ENCODE measurements at regions not wholly inside any gene's neighbourhood (a gene's known extent, or its start where the extent isn't known, plus 50 kb on each side); places are given as distances from the start of the nearest gene placed in this dataset.

GRCh38 chr13:107824635-107825034 is 390.7 kb downstream of the LIG4 start:
- Histone ChIP-seq H3K4me1 (ENCODE audit: control insufficient read depth in 5 of 5, insufficient read depth in 5 of 5, low read length in 5 of 5) (peaks cover 0 to 5% (median 0%) of the 10 kb centered on the region in 5 donors), H3K36me3 (ENCODE audit: control insufficient read depth in 4 of 4, insufficient read depth in 4 of 4, low read length in 4 of 4) (no peaks in the 10 kb centered on the region), H3K9ac (ENCODE audit: insufficient read depth in 1 of 2, low read length in 2 of 2) (no peak overlapping the region), H3K27me3 (ENCODE audit: control insufficient read depth in 3 of 3, insufficient read depth in 3 of 3, low read length in 2 of 3) (no peaks in the 10 kb centered on the region), H3K9me3 (ENCODE audit: control insufficient read depth in 4 of 4, insufficient read depth in 3 of 4, low read length in 3 of 4) (no peaks in the 10 kb centered on the region), H3K27ac (ENCODE audit: low read depth in 1 of 2, low read length in 1 of 2) (no peak overlapping the region), H3K4me3 (no peak overlapping the region)
- TF ChIP-seq CTCF (IDR thresholded peaks at IDR 0.05; ENCODE audit: control extremely low read depth, extremely low read depth), result no peak
- WGBS, 2 donors, result 73 to 83% methylated on average over 7 of the region's 7 CpGs
- DNase-seq, result no peak
- no peak for ATAC-seq (ENCODE audit: insufficient read depth, low FRiP score)

GRCh38 chr13:107822006-107822405 is 393.3 kb downstream of the LIG4 start:
- Histone ChIP-seq H3K9ac (ENCODE audit: insufficient read depth in 1 of 2, low read length in 2 of 2) (no peak overlapping the region), H3K27ac (ENCODE audit: low read depth in 1 of 2, low read length in 1 of 2) (no peak overlapping the region), H3K4me1 (ENCODE audit: control insufficient read depth in 5 of 5, insufficient read depth in 5 of 5, low read length in 5 of 5) (peaks cover 0 to 8% (median 0%) of the 10 kb centered on the region in 5 donors), H3K9me3 (ENCODE audit: control insufficient read depth in 4 of 4, insufficient read depth in 3 of 4, low read length in 3 of 4) (no peaks in the 10 kb centered on the region), H3K27me3 (ENCODE audit: control insufficient read depth in 3 of 3, insufficient read depth in 3 of 3, low read length in 2 of 3) (no peaks in the 10 kb centered on the region), H3K36me3 (ENCODE audit: control insufficient read depth in 4 of 4, insufficient read depth in 4 of 4, low read length in 4 of 4) (no peaks in the 10 kb centered on the region), H3K4me3 (no peak overlapping the region)
- ATAC-seq (ENCODE audit: insufficient read depth, low FRiP score) (no peak), DNase-seq (no peak)
- TF ChIP-seq CTCF (IDR thresholded peaks at IDR 0.05; ENCODE audit: control extremely low read depth, extremely low read depth), result no peak

- H3K9me3 ChIP-seq (ENCODE audit: control insufficient read depth in 4 of 4, insufficient read depth in 3 of 4, low read length in 3 of 4), result no peaks in the 10 kb centered on the region
- no peaks in the 10 kb centered on the region for H3K27me3 ChIP-seq (ENCODE audit: control insufficient read depth in 3 of 3, insufficient read depth in 3 of 3, low read length in 2 of 3)
- DNase-seq (no peak), ATAC-seq (ENCODE audit: insufficient read depth, low FRiP score) (no peak)
- H3K9ac ChIP-seq (ENCODE audit: insufficient read depth in 1 of 2, low read length in 2 of 2), result no peak overlapping the region
- 86% methylated on average over 2 of the region's 2 CpGs for WGBS, 2 donors
- no peak overlapping the region for H3K27ac ChIP-seq (ENCODE audit: low read depth in 1 of 2, low read length in 1 of 2)
- peaks cover 0 to 8% (median 0%) of the 10 kb centered on the region in 5 donors for H3K4me1 ChIP-seq (ENCODE audit: control insufficient read depth in 5 of 5, insufficient read depth in 5 of 5, low read length in 5 of 5)
- no peak overlapping the region for H3K4me3 ChIP-seq
- TF ChIP-seq CTCF (IDR thresholded peaks at IDR 0.05; ENCODE audit: control extremely low read depth, extremely low read depth), result no peak
- H3K36me3 ChIP-seq (ENCODE audit: control insufficient read depth in 4 of 4, insufficient read depth in 4 of 4, low read length in 4 of 4), result no peaks in the 10 kb centered on the region
Observed at GRCh38 chr13:107821492-107821891, 393.8 kb downstream of the LIG4 start.

GRCh38 chr13:107819071-107819470 is 396.3 kb downstream of the LIG4 start:
- Histone ChIP-seq H3K9me3 (ENCODE audit: control insufficient read depth in 4 of 4, insufficient read depth in 3 of 4, low read length in 3 of 4) (no peaks in the 10 kb centered on the region), H3K4me3 (no peak overlapping the region), H3K9ac (ENCODE audit: insufficient read depth in 1 of 2, low read length in 2 of 2) (no peak overlapping the region), H3K27ac (ENCODE audit: low read depth in 1 of 2, low read length in 1 of 2) (no peak overlapping the region), H3K4me1 (ENCODE audit: control insufficient read depth in 5 of 5, insufficient read depth in 5 of 5, low read length in 5 of 5) (peaks cover 0 to 8% (median 0%) of the 10 kb centered on the region in 5 donors), H3K36me3 (ENCODE audit: control insufficient read depth in 4 of 4, insufficient read depth in 4 of 4, low read length in 4 of 4) (no peaks in the 10 kb centered on the region), H3K27me3 (ENCODE audit: control insufficient read depth in 3 of 3, insufficient read depth in 3 of 3, low read length in 2 of 3) (no peaks in the 10 kb centered on the region)
- ATAC-seq (ENCODE audit: insufficient read depth, low FRiP score), result no peak
- no peak for DNase-seq
- TF ChIP-seq CTCF (IDR thresholded peaks at IDR 0.05; ENCODE audit: control extremely low read depth, extremely low read depth), result no peak
- WGBS, 2 donors, result 71 to 79% methylated on average over 2 of the region's 2 CpGs

Data from lung (tissue), 11 donors.